ENCODE measurements at regions not wholly inside any gene's neighbourhood (a gene's known extent, or its start where the extent isn't known, plus 50 kb on each side); places are given as distances from the start of the nearest gene placed in this dataset.

DNA sequence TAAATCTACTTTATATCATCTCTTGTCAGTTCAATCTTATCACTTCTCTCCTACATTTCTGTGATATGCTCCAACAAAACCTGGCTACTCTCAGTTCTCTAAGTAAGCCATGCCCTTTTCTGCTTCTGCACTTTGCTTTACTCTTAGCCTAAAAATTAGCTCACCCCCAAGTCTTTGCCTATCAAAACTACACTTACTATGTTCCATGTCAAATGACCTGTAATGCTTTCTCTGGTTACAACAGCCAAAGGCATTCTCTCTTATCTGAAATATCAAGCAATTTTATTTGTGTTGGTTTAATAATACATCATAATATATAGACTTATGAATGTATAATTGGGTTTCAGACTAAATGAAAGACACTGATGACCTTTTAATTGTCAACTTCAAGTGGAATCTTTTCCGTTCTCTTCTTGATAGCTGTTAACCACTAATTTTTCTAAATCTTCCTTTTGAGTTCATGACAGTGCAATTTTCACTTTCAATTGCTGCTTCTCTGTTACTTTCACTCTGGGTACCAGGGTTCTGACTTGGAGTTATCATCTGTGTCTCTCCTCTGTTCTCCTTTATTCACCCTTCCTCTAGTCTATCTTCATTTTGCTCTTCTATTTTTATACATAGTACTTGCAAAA, 619.0 kb upstream of the GOLIM4 start:
- DNase-seq (ENCODE audit: low read depth) = no peak
- no peak for TF ChIP-seq CTCF (IDR thresholded peaks at IDR 0.05; ENCODE audit: control insufficient read depth, insufficient read depth, low read depth, low read length, missing control alignments)
- H3K4me3 ChIP-seq (ENCODE audit: control insufficient read depth, low read depth, low read length) = no peak overlapping the region

- no peak overlapping the region for H3K4me3 ChIP-seq (ENCODE audit: control insufficient read depth, low read depth, low read length)
- no peak for TF ChIP-seq CTCF (IDR thresholded peaks at IDR 0.05; ENCODE audit: control insufficient read depth, insufficient read depth, low read depth, low read length, missing control alignments)
- DNase-seq (ENCODE audit: low read depth) = no peak
Measured at GRCh38 chr3:168709073-168709472, 613.3 kb upstream of the GOLIM4 start.

DNA sequence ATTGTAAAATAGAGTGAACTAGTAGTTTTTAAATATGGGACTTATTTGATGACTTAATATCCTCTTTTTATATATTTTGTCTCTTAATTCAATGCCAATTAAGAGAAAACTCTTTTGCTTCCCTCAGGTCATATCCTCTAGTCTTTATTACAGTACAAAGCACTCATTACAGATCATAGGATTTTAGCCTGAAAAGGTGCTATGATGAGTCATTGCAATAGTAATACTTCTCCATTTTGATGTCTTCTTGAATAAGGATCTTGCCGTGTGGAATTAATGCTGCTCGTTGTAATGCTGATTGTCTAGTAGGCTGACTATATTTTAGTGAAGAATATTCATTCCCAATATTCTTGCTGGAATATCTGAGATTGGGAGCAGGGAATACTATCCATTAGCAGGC, 612.2 kb upstream of the GOLIM4 start:
- no peak overlapping the region for H3K4me3 ChIP-seq (ENCODE audit: control insufficient read depth, low read depth, low read length)
- no peak for DNase-seq (ENCODE audit: low read depth)
- no peak for TF ChIP-seq CTCF (IDR thresholded peaks at IDR 0.05; ENCODE audit: control insufficient read depth, insufficient read depth, low read depth, low read length, missing control alignments)

- H3K4me3 ChIP-seq (ENCODE audit: control insufficient read depth, low read depth, low read length) = no peak overlapping the region
- TF ChIP-seq CTCF (IDR thresholded peaks at IDR 0.05; ENCODE audit: control insufficient read depth, insufficient read depth, low read depth, low read length, missing control alignments) = no peak
- no peak for DNase-seq (ENCODE audit: low read depth)
Measured at GRCh38 chr3:168705412-168705811, 609.7 kb upstream of the GOLIM4 start.

DNA sequence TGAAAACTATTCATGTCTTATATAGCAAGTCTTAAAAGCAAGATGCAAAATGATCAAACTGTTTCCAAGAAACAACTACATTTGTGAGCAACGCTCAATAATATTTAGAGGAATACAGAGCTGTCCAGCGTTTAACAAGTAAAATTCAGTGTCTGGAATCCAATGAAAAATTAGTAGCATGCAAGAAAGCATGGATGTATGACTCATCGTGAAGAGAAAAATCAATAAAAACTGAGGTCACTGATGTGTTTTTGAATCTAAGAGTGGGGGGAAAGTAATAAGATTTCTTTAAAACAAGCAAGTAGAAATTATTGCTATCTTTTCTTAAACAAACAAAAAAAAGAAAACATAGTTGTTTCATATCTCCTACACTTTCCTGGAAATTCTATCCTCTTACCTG, 600.3 kb upstream of the GOLIM4 start:
- H3K4me3 ChIP-seq (ENCODE audit: control insufficient read depth, low read depth, low read length) = no peak overlapping the region
- no peak for DNase-seq (ENCODE audit: low read depth)
- no peak for TF ChIP-seq CTCF (IDR thresholded peaks at IDR 0.05; ENCODE audit: control insufficient read depth, insufficient read depth, low read depth, low read length, missing control alignments)

DNA sequence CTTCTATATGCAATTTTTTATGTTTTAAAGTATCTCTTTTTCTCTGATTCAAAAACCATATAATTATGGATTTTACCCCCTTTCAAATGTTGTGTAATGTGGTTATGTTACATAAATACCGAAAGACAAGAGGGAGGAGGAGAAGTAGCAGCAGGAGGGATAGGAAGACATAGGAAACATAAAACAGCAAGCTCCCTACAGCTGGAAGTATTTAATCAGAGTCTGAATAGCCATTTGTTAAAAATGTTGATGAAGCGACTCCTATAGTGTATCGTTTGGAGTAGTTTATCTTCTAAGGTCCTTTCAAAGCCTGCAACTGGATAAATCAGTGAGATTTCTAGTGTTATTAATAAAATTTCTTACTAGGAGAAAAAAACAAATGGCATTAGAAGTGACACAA, 598.1 kb upstream of the GOLIM4 start:
- H3K4me3 ChIP-seq (ENCODE audit: control insufficient read depth, low read depth, low read length) = no peak overlapping the region
- TF ChIP-seq CTCF (IDR thresholded peaks at IDR 0.05; ENCODE audit: control insufficient read depth, insufficient read depth, low read depth, low read length, missing control alignments) = no peak
- DNase-seq (ENCODE audit: low read depth) = no peak

DNA sequence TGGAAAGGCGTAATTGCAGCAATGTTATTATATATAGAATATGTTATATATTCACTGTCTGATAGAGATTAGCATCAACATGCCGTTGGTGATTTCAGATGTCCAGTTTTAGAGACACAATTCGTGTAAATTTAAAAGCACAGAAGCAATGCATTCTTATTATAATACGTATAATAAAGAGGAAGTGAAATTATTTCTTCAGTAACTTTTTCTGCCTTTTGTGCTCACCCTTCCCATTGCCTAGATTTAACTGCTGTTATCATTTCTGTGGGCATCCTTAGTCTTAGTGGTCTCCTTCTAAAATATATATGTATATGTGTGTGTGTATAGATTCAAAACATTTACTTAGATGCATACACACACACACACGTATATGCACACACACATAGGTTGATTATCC, 592.5 kb upstream of the GOLIM4 start:
- DNase-seq (ENCODE audit: low read depth) = no peak
- H3K4me3 ChIP-seq (ENCODE audit: control insufficient read depth, low read depth, low read length) = no peak overlapping the region
- TF ChIP-seq CTCF (IDR thresholded peaks at IDR 0.05; ENCODE audit: control insufficient read depth, insufficient read depth, low read depth, low read length, missing control alignments) = no peak
